ENCODE measurements at regions not wholly inside any gene's neighbourhood (a gene's known extent, or its start where the extent isn't known, plus 50 kb on each side); places are given as distances from the start of the nearest gene placed in this dataset.

GRCh38 chr2:2733818-2734217 is 402.7 kb upstream of the MYT1L start:
- Histone ChIP-seq H3K4me2 (no peak overlapping the region), H3K9ac (no peak overlapping the region), H3K9me3 (no peaks in the 10 kb centered on the region), H3K27ac (no peak overlapping the region), H3K27me3 (no peaks in the 10 kb centered on the region), H3K4me3 (no peak overlapping the region), H3K4me1 (no peaks in the 10 kb centered on the region), H4K20me1 (no peaks in the 10 kb centered on the region), H3K36me3 (no peaks in the 10 kb centered on the region)
- no peak for TF ChIP-seq Cebpa-rat (IDR thresholded peaks at IDR 0.05)

- no peak overlapping the region for H3K4me2 ChIP-seq
- TF ChIP-seq Cebpa-rat (IDR thresholded peaks at IDR 0.05), result no peak
- H3K27me3 ChIP-seq, result no peaks in the 10 kb centered on the region
- no peak overlapping the region for H3K9ac ChIP-seq
- H3K27ac ChIP-seq, result no peak overlapping the region
- no peaks in the 10 kb centered on the region for H4K20me1 ChIP-seq
- no peaks in the 10 kb centered on the region for H3K9me3 ChIP-seq
- no peaks in the 10 kb centered on the region for H3K36me3 ChIP-seq
- H3K4me1 ChIP-seq, result no peaks in the 10 kb centered on the region
- H3K4me3 ChIP-seq, result no peak overlapping the region
These were observed 401.4 kb upstream of the MYT1L start for GRCh38 chr2:2732331-2733119.

- H3K4me3 ChIP-seq, result no peak overlapping the region
- H3K9ac ChIP-seq, result no peak overlapping the region
- H3K4me2 ChIP-seq, result no peak overlapping the region
- H3K27ac ChIP-seq, result no peak overlapping the region
- no peak for TF ChIP-seq Cebpa-rat (IDR thresholded peaks at IDR 0.05)
- no peaks in the 10 kb centered on the region for H3K36me3 ChIP-seq
- H3K4me1 ChIP-seq, result no peaks in the 10 kb centered on the region
- no peaks in the 10 kb centered on the region for H3K9me3 ChIP-seq
- no peaks in the 10 kb centered on the region for H3K27me3 ChIP-seq
- H4K20me1 ChIP-seq, result no peaks in the 10 kb centered on the region
These were observed 400.8 kb upstream of the MYT1L start for GRCh38 chr2:2731816-2732284.

- no peak overlapping the region for H3K9ac ChIP-seq
- H3K9me3 ChIP-seq, result no peaks in the 10 kb centered on the region
- no peaks in the 10 kb centered on the region for H3K4me1 ChIP-seq
- TF ChIP-seq Cebpa-rat (IDR thresholded peaks at IDR 0.05), result no peak
- no peaks in the 10 kb centered on the region for H4K20me1 ChIP-seq
- H3K27me3 ChIP-seq, result no peaks in the 10 kb centered on the region
- H3K4me3 ChIP-seq, result no peak overlapping the region
- no peaks in the 10 kb centered on the region for H3K36me3 ChIP-seq
- no peak overlapping the region for H3K27ac ChIP-seq
- H3K4me2 ChIP-seq, result no peak overlapping the region
These were observed 400.2 kb upstream of the MYT1L start for GRCh38 chr2:2731101-2731815.

GRCh38 chr2:2730301-2730833 is 399.3 kb upstream of the MYT1L start:
- TF ChIP-seq Cebpa-rat (IDR thresholded peaks at IDR 0.05), result no peak
- Histone ChIP-seq H3K27me3 (no peaks in the 10 kb centered on the region), H3K36me3 (no peaks in the 10 kb centered on the region), H3K4me1 (no peaks in the 10 kb centered on the region), H3K9ac (no peak overlapping the region), H3K4me2 (no peak overlapping the region), H3K9me3 (no peaks in the 10 kb centered on the region), H4K20me1 (no peaks in the 10 kb centered on the region), H3K27ac (no peak overlapping the region), H3K4me3 (no peak overlapping the region)

GRCh38 chr2:2729246-2729645 is 398.2 kb upstream of the MYT1L start:
- H3K36me3 ChIP-seq, result no peaks in the 10 kb centered on the region
- H3K4me3 ChIP-seq, result no peak overlapping the region
- TF ChIP-seq Cebpa-rat (IDR thresholded peaks at IDR 0.05), result no peak
- no peaks in the 10 kb centered on the region for H3K4me1 ChIP-seq
- no peak overlapping the region for H3K27ac ChIP-seq
- H3K4me2 ChIP-seq, result no peak overlapping the region
- no peaks in the 10 kb centered on the region for H4K20me1 ChIP-seq
- no peaks in the 10 kb centered on the region for H3K9me3 ChIP-seq
- H3K9ac ChIP-seq, result no peak overlapping the region
- H3K27me3 ChIP-seq, result no peaks in the 10 kb centered on the region

GRCh38 chr2:2728635-2729034 is 397.6 kb upstream of the MYT1L start:
- no peak overlapping the region for H3K4me3 ChIP-seq
- H3K27me3 ChIP-seq, result no peaks in the 10 kb centered on the region
- H3K9me3 ChIP-seq, result no peaks in the 10 kb centered on the region
- no peak overlapping the region for H3K9ac ChIP-seq
- no peak for TF ChIP-seq Cebpa-rat (IDR thresholded peaks at IDR 0.05)
- no peaks in the 10 kb centered on the region for H3K4me1 ChIP-seq
- H3K4me2 ChIP-seq, result no peak overlapping the region
- no peak overlapping the region for H3K27ac ChIP-seq
- H4K20me1 ChIP-seq, result no peaks in the 10 kb centered on the region
- no peaks in the 10 kb centered on the region for H3K36me3 ChIP-seq

- no peaks in the 10 kb centered on the region for H4K20me1 ChIP-seq
- no peak overlapping the region for H3K4me3 ChIP-seq
- H3K4me2 ChIP-seq, result no peak overlapping the region
- no peaks in the 10 kb centered on the region for H3K4me1 ChIP-seq
- no peaks in the 10 kb centered on the region for H3K9me3 ChIP-seq
- H3K27ac ChIP-seq, result no peak overlapping the region
- TF ChIP-seq Cebpa-rat (IDR thresholded peaks at IDR 0.05), result no peak
- no peaks in the 10 kb centered on the region for H3K27me3 ChIP-seq
- H3K36me3 ChIP-seq, result no peaks in the 10 kb centered on the region
- H3K9ac ChIP-seq, result no peak overlapping the region
These were observed 396.9 kb upstream of the MYT1L start for GRCh38 chr2:2727876-2728511.

- Histone ChIP-seq H3K4me3 (no peak overlapping the region), H3K4me1 (no peaks in the 10 kb centered on the region), H3K4me2 (no peak overlapping the region), H3K27me3 (no peaks in the 10 kb centered on the region), H4K20me1 (no peaks in the 10 kb centered on the region), H3K9me3 (no peaks in the 10 kb centered on the region), H3K27ac (no peak overlapping the region), H3K36me3 (no peaks in the 10 kb centered on the region), H3K9ac (no peak overlapping the region)
- TF ChIP-seq Cebpa-rat (IDR thresholded peaks at IDR 0.05), result no peak
These were observed 395.1 kb upstream of the MYT1L start for GRCh38 chr2:2726163-2726562.

- H3K4me3 ChIP-seq, result no peak overlapping the region
- no peak overlapping the region for H3K9ac ChIP-seq
- H3K4me1 ChIP-seq, result no peaks in the 10 kb centered on the region
- H4K20me1 ChIP-seq, result no peaks in the 10 kb centered on the region
- no peaks in the 10 kb centered on the region for H3K27me3 ChIP-seq
- no peaks in the 10 kb centered on the region for H3K9me3 ChIP-seq
- H3K36me3 ChIP-seq, result no peaks in the 10 kb centered on the region
- no peak for TF ChIP-seq Cebpa-rat (IDR thresholded peaks at IDR 0.05)
- H3K27ac ChIP-seq, result no peak overlapping the region
- H3K4me2 ChIP-seq, result no peak overlapping the region
These were observed 392.0 kb upstream of the MYT1L start for GRCh38 chr2:2723064-2723463.
